Gastrocnemius medialis (tissue), 4 donors: ENCODE measurements at regions not wholly inside any gene's neighbourhood (a gene's known extent, or its start where the extent isn't known, plus 50 kb on each side); places are given as distances from the start of the nearest gene placed in this dataset.

ENCODE experiments used
- POLR2A ChIP-seq, 2 donors: fragments of 450-650 bp; IDR thresholded peaks; one replicate each; pipeline ENCODE4 v1.6.1; 2017; ENCODE audit warnings: antibody characterized with exemption in 2 of 2, mild to moderate bottlenecking in 2 of 2, moderate library complexity in 2 of 2
- TF ChIP-seq, protein P1 (sequence below), 5 experiments: fragments of 450-650 bp in 3 of 5; fragments of 200-600 bp in 2 of 5; sonication (generic) in 2 of 5; IDR thresholded peaks in 4 of 5; conservative IDR thresholded peaks in 1 of 5; 1 replicate in 4 of 5; 2 replicates in 1 of 5; pipeline ENCODE4 v1.5.1; 2016 to 2019; ENCODE audit warnings: antibody characterized with exemption in 5 of 5, mild to moderate bottlenecking in 3 of 5, moderate library complexity in 3 of 5

DNA sequence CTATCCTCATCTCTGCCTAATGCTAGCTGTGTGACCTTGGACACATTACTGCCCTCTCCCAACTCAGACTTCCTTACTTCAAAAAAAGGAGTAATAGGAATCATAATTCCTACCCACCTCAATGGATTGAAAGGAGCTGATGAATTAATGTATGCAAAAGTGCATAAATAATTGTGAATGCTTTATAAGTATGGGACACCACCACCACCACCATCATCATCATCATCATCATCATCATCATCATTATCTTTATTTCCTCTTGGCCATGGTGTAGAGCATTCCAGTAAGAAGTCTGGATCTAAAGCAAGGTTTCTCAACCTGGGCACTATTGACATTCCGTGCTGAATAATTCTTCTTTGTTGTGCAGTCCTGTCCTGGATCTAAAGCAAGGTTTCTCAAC lies 282.5 kb downstream of the MEX3B start:
- TF ChIP-seq, protein P1, sequence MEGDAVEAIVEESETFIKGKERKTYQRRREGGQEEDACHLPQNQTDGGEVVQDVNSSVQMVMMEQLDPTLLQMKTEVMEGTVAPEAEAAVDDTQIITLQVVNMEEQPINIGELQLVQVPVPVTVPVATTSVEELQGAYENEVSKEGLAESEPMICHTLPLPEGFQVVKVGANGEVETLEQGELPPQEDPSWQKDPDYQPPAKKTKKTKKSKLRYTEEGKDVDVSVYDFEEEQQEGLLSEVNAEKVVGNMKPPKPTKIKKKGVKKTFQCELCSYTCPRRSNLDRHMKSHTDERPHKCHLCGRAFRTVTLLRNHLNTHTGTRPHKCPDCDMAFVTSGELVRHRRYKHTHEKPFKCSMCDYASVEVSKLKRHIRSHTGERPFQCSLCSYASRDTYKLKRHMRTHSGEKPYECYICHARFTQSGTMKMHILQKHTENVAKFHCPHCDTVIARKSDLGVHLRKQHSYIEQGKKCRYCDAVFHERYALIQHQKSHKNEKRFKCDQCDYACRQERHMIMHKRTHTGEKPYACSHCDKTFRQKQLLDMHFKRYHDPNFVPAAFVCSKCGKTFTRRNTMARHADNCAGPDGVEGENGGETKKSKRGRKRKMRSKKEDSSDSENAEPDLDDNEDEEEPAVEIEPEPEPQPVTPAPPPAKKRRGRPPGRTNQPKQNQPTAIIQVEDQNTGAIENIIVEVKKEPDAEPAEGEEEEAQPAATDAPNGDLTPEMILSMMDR (IDR thresholded peaks at IDR 0.05 in 4 of 5, conservative IDR thresholded peaks at IDR 0.05 in 1 of 5): no peak
- no peak for TF ChIP-seq POLR2A (IDR thresholded peaks at IDR 0.05)
